HG02763 (cell line): ENCODE measurements at regions not wholly inside any gene's neighbourhood (a gene's known extent, or its start where the extent isn't known, plus 50 kb on each side); places are given as distances from the start of the nearest gene placed in this dataset.
"Not testable (repeated sequence)": the region's sequence is repeated elsewhere in the genome, so short reads cannot be mapped to it uniquely, and the experiment has no call there.

Experiments used
- ATAC-seq: cut with Tn5 transposase; IDR thresholded peaks from one replicate; pipeline ENCODE4 v1.9.1; 2021; ENCODE audit warnings: mild to moderate bottlenecking, moderate library complexity; ENCODE audit not compliant: unreplicated experiment

DNA sequence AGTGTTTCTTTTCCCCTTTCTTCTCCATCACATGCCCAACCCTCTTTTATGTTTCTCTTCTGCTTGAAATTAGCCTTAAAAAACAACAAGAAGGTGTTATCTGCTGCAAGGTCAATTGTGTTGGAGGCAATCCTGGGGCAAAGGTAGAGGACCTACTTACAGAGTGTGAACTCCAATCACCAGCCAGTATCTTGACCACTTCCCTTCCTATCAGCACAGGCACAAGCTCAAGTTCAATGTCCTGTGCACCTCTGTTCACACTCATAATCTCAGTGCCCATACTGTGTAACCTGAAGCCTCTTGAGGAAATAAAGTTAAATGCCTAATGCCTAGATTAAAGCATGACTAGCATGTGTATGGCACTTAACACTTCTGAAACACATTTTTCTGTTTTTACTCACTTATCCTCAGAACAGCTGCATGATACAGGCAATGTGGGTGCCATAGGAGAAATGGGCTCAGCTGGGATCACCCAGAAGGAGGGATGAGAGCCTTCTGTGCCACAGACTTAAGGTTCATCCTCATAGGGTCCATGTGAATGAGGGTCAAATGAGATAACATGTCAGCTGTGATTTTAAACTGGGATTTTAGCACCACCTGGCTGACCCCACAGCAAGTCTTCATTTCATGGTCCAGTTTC lies 701.5 kb downstream of the BCL11A start:
- ATAC-seq: no peak

DNA sequence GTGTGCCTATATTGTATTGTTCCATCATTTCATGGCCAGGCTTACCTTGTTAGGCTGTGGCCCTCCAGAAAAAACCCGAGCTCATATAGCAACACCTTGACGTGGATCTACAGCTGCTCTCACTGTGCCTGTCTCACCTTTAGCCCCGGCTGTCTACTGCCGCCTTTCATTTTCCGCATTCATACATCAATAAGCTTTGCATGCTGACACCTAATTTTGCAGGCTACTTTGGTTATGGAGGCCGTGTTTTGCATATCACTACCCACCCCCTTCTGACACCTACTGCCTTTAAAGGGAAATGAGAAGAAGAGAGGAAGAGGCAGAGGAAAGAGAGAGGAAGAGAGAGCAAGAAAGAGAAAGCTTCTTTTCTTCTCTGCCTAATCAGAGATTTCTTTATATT lies 702.9 kb downstream of the BCL11A start:
- no peak for ATAC-seq

DNA sequence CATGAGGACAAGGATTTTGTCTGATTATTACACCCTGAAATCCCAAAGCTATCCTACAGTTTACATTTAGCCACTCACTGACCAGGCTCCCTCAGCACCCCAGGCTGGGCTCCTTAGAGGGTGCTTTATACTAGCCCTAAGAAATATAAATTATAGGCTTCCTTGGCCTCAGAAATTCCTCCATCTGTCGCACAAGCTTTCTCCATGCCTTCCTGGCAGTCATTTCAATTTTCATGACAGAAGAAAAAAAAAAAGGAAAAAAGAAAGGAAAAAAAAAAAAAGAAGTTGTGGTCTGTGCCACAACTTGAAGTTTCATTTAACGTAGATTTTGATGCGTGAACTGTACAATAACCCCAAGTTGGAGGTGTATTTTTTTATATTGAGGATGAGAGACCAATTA lies 719.5 kb downstream of the BCL11A start:
- no peak for ATAC-seq

DNA sequence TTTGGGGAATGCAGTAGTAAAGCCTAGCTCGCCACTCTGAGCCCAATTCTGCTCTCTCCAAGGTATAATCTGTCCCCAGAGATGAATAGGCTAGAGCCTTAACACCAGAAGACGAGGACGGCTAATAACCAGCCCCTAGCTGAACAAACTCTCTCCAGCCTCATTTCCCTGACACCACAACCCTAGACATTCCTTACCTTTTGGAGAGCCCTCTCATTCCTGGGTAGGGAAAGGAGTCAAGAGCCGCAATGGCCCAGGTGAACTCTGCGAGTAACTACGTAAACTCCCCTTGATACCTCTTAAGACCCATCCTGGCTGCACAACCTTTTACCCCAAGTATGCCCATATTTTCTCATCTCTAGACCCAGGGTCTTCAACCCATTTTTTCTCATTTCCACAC lies 722.9 kb downstream of the BCL11A start:
- no peak for ATAC-seq

DNA sequence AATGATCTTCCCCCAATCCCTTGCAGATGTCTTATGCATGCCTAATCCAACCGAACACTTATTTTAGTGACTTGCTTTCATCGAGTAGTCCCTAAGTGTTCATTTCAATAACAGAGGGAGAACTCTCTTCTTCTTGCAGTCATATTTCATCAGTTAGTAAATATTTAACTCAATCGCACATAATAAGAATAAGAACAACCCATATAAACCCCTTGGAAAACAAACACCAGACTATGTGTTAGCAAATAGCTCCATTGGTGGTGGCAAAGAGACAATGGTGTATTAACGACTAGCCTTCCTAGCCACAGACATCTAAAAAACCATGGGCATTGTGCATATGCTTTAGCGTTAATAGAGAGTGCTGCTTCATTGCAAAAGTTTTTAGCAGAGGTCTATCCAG lies 725.8 kb downstream of the BCL11A start:
- no peak for ATAC-seq

DNA sequence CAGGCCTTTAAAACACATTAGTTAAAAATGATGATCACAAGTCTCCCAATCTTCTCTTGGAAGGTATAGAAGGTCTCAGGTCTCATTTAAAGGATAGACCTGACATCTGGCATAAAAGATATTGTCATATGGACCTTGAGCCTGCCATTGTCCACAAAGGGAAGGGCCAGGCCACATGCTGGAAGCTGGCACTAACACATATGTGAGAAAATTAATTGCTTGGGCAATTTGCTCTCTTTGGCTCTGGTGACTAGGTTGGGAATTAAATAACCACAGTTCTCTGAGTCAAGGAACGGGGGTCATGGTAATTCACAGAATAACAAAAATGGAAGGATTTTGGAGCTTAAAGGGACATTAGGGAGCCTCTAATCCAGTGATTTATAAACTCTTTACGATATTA lies 727.3 kb downstream of the BCL11A start:
- ATAC-seq: no peak

DNA sequence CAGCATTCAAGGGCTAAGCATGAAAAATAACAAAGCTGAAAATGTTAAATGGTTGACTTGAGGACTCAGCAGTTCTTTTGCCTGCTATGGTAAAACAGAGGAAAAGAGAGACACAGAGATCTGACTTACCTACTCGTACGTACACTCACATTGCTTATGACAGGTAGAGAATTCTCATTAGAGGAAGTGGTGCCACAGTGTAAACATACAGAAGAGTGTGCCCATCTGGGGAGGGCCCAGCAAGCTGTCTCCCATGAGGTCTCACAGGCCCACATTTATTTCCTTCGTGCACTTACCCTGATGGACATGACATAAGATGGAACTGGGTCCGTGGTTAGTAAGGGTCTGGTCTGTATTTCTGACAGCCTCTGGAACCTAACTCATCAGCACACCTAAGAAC lies 729.1 kb downstream of the BCL11A start:
- ATAC-seq: no peak

DNA sequence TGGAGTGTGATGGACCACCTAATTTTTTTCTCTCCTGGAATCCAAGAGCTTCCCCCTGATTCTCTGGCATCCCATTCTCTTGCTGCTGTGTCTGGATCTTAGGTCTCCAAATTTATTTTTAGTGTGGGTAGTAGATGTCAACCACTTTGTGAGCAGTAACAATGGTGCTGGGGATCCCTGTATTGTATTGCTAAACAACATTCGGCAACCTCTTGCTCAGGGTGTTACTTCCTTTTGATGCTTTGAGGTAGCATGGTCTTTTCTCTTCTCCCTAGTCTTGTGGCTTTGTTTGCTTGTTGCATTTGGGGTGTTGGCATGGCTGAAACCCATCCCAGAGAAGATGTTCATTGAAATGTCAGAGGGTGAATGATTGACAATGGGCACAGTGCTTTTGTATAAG lies 737.4 kb downstream of the BCL11A start:
- ATAC-seq: no peak

DNA sequence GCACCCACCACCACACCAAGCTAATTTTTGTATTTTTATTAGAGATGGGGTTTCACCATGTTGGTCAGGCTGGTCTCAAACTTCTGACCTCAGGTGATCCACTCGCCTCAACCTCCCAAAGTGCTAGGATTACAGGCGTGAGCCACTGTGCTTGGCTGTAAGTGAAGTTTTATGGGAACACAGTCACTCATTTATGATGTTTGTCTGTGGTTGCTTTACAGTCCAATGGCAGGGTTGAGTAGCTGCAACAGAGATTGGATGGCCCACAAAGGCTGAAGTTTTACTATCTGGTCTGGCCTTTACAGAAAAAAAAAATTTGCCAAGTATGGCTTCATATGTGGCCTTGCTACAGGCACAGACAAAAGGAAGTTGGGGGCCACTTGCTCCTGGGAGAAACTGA lies 743.2 kb downstream of the BCL11A start:
- not testable (repeated sequence) for ATAC-seq

DNA sequence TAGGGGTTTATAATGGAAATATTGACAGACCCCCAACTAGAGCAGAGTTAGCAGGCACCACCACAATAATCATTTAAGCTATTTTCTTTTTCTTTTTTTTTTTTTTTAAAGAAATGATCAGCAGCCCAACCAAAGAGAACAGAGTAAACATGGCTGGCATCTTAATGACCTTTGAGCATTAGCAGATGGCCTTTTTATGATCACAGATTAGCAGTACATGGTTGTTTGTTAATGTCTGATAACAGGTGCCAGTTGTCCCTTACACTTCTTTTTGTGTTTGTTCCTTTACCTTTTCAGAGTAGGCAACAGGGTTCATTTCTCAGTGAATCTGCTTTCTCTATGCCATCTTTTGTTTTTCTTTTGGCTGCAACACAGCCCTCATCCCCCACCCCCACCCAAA lies 747.0 kb downstream of the BCL11A start:
- no peak for ATAC-seq

DNA sequence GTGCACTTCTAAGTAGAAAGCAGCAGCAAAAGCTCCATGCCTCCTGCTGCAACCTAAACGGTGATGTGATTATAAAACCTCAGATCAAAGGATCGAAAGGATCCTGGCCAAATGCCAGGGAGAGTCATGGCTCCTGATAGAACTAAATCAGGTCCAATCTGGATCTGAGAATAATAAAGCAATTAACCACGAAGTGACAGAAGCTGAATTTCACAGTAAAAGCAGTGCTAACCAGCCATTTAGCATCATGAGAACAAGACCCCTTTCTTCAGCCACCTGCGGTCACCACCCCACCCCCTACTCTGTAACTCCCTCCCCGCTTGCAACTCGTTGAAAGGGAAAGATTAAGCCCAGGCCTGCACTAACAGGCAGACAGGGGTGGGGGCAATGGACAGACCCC lies 748.7 kb downstream of the BCL11A start:
- no peak for ATAC-seq

DNA sequence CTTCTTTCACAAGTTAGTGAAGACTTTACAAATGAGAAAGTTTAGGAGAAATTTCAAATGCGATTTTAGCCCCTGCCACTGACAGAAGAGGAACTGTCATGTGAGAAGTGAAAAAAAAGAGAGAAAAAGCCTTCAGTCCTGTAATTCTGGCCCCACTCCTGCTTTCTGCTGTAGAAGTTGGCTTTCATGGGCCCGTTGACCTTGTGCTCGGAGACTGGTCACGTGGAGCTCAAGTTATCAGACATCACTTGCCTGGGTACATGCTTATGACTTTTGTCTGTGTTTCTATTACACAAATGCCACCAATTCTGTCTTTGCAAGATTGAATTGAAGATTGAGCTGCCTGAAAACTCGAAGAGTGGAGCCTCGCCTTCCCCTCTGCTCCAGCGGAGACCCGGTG lies 749.9 kb downstream of the BCL11A start:
- ATAC-seq: no peak

DNA sequence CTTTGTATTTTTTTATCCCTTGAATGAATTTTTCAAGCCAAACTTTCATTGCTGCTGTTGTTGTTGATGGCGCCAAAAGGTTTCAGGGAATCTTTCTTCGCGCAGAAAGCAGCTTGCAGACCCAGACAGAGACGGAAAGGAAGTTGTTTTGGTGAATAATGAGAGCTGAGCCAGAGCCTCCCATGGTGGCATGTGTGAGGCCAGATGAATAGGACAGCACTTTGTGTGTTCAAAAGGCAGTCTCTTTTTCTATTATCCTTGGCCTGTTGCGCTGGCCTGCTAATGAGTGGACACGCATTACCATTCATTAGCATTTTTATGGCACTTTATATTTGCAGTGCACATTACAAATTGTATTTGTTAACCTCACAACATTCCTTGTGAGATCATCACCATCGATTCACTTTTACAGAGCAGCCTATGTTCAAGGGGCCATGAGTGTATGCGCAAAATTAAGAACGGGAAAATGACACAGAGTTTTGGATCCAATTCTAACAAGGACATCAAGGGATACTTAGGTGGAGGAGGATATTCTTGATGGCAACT lies 754.7 kb downstream of the BCL11A start:
- no peak for ATAC-seq

DNA sequence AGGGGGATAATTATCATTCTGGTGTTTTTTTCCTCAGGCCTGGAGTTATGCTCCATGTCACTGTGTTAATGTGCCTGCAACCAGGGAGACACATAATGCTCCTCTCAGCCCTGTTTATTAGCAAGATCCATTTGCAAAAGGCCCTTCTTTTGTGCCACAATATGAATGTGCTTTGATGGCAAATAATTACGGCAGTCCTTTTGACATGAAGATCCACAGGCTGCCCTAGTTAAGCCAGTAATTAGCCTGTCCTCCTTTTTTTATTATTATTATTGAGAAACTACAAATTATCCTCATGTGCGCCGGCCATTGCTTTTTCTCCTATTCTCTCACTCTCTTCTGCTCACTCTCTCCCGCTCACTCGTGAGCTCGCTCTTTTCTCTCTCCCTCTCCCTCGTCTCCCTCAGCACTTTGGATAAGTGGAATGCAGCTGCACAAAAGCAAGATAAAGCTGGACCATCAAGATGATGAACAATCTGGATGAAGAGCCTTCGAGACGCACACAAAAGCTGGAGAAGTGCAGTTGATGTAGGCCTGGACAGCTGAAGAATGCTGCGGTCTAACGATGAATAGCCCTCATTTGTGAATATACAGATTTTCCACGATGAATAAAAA lies 762.3 kb downstream of the BCL11A start:
- ATAC-seq: no peak

DNA sequence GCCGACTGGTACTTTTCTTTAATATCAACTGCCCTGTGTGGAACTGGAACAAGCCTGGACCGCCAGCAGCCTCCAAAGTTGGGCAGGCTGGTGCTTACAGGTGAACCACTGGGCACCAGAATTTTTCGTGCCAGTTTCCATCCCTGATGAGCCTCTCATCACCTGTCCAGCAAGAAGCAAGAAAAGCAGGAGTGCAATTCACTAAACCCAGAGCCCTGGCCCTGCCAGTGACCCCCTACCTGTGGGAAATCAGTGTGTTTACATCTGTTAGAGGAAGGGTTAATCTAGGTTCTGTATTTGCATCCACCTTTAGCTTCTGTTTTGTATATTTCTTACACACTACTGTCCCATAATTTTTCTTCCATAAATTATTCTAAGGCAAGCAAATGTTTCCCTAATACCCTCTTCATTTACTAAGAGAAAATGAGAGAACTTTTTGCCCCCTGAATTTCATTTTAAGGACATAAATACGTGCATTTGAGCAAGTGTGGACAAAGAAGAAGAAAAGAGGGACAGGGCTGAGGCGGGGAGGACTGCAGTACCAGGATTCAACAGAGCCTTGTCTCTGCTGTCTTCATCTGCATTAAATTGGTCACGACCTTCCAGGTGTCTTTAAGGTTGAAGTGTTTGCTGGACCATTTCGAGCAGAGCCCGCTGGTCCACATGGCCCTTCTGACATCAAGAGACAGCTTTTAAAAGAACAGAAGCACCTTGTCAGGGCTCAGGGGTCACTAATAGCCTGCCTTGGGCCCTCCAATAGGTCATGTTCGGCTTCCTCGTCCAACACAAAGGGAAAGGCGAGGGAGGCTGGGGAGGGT lies 763.1 kb downstream of the BCL11A start:
- ATAC-seq: no peak

DNA sequence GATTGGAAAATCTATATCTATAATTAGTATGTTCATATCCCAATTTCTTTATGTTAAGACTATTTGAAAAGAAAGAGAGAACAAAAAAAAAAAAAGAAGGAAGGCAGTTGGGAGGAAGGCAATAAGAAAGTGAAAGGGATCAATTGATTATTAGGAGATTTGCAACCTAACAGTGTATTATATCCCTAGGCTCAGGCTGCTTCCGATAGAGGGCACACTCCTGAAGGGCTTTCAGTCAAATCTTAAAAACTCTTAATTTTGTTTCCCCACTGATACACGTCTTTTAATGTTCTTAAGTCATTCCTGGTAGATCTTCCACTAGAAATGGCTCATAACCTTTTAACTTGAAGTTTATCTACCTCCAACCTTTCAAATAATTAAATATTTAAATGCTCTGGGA lies 763.9 kb downstream of the BCL11A start:
- no peak for ATAC-seq

DNA sequence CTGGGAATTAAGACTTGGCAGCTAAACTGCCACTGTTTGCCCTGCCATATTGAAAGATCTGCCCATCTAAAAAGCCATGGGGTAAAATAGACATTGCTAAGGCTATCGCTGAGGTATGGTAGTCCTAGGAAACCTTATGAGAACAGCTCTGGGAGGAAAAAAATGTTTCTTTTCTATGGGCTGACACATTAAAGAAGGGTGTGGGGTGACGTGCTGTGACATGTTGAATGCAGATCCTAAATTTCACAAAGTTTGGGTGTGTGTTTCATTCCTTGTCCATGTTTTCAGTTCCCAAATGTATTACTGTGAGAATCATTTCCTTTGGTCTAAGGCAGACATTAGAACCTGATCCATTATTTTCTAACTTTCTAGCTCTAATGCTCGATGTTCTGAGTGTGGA lies 766.4 kb downstream of the BCL11A start:
- no peak for ATAC-seq

DNA sequence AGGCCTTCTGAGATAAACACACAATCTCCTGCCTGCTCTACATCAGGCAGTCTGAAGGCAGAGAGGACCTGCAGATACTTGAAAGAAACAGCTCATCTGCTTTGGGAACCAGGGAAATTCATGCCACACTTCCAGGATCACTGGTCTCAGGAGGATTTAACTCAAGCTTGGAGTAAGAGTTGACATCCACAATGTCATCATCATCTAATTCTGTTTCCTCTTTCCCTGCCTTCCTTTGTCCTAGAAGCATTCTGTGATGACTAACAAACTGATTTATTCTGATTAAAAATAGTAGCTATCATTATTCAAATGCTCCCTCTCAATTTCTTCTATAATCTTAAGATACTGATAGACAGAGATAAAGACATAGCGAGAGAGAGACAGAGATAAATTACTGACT lies 766.8 kb downstream of the BCL11A start:
- ATAC-seq: no peak

DNA sequence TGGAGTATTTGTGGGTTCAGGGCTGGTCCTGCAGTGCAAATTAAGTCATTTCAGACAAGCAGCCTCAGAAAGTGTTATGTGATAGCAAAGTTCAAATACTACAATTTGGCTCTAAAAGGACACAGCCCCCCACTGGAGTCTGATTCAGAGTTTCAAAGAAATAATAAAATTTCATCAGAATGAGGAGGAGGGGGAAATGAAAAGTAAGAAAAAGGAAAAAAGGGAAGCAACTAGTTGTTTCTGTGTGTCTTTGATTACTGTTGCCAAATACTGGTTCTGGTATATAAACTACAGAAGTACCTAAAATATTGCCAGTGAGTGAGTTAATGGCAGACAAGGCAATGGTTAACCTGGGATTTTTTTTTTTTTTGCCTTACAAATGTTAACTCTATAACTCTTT lies 773.9 kb downstream of the BCL11A start:
- no peak for ATAC-seq

DNA sequence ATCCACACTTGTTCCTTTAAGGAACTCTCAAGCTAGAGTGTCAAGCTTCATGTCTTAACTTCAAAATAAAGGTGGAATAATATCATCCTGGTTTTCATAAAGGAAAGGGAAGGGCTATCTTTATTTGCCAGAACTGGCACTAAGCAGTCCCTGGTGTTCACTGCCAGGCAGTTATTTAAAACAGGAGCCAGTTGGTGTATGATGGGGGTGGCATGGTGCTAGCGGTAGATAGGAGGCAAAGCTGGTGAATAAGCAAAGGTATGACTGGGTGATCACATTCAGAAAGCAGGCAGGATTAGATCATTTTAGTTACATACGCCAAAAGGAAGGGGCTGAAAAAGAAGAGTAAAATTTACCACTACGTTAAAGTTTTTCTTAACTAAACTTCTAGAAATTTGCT lies 776.3 kb downstream of the BCL11A start:
- ATAC-seq: no peak

DNA sequence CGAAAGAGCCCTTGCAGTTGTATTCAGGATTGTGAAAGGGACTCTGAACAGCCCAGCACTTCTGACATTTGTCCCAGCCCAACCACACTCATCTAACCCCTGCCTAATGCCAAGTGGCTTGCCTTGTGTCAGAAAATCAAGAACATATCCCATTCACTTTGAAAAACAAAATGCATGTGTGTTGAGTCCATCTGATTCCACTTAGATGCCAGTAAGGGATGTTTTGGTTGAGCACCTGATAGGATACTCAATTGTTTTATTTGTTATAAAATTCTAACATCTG lies 776.8 kb downstream of the BCL11A start:
- no peak for ATAC-seq

DNA sequence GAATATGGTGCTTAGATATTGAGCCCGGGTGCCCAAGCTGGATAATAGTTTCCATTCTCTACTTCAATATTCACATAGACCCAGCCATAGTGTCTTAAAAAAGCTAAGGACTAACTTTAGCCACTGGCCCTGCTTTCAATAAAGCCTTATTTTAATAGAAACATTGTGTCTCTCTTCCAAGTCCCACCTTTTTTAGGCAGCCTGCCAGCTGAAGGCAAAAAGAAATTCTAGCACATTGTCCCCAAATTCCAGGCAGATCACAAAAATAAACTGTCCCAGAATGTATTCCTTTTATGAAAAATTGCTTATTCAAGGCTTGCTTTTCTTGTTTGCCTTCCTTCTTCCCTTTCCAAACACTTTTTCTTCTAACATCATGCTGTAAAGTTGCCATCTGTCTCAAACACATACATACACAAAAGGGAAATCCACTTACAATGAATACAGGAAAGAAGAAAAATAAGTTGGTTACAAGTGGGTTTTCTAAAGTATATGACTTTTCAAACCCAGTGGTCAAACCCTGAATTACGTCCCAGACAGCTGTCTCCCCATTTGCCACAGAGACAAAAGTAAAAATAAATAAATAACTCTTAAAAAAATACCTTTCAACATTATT lies 778.5 kb downstream of the BCL11A start:
- ATAC-seq: no peak
